Activated T-cell treated with anti-CD3 and anti-CD28 coated beads for 1 hour (primary cell): ENCODE measurements at regions not wholly inside any gene's neighbourhood (a gene's known extent, or its start where the extent isn't known, plus 50 kb on each side); places are given as distances from the start of the nearest gene placed in this dataset.

Source experiments
- DNase-seq: peaks from one replicate; pipeline ENCODE4 v3.0.0-alpha.2; 2020; ENCODE audit warnings: low read depth

DNA sequence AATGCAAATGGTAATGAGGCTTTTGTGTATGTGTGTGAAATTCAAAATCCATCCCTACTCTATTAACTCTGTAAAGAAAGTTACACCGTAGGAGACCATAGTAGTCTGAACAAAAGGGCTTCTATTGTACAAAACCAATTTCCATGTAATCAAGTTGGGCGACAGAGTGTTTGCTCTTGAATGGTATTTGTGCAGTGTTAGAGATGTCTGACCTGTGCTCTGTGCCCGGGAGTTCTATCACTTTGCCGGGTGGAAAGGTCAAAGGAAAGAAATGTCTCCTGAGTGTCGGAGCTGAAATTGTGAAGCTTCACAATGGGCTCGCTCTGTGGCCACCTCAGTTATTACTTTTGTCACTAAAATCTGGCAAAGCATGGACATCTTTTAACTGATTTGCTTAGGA is 312.0 kb downstream of the SAMD5 start:
- no peak for DNase-seq

DNA sequence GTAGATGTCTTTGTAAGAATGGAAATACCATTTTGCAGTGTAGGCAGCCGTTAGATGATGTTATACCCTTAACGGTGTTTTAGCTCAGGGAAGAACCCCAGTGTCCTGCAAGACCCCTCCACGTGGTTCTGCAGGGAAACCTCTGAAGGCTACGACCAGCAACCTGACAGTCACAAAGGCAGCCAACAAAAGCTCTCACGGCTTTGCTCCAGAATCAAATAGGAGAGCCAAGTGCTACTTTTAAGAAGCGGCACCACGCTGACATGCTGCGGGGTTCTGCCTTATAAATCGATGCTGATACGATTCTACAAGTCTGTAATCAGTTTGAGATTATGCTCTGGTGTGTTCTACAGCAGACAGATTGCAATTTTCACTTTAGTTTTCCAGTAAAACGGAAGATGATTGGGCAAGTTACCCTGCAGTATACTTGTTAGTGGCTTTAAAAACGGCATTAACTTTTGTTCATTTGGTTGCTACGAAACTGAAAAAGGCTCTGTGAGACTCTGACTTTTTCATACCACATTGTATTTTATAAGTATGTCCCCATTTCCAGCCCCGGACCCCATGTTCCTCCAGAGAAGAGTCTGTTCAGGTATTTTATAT is 312.9 kb downstream of the SAMD5 start:
- DNase-seq, result no peak

DNA sequence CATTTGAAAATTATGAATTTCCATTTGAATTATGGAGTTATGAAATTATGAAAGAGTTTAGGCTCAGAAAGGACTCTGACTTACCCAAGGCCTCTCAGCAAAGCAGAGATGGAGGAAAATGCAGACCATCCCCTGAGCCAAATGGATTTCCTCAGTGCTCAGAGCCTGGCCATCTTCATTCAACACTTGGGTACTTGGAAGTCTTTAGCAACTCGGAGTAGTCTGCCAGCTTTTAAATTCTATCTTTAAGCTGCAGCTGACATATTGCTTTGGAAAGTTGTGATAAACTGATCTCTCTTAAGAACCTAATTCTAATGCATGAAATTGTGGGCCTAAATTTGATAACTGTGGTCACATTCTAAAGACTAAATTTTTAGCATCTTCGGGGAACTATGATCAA is 315.4 kb downstream of the SAMD5 start:
- DNase-seq, result no peak

DNA sequence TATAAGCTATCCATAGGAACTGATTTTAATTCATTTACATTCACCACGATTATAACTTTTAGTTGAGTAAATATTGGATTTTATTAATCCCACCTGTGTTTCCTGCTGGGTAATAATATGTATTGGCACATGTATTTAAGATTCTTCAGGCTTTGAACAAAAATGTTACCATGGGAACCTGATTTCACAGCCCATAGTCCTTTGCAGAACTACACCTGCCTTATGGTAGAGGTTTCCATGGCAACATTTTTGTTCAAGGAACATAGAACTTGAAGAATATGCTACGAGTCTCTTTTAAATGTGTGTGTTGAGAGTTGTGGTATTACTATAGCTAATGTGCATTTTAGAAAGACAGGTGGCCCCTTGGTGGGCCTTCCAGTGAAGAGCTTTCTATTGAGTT is 317.4 kb downstream of the SAMD5 start:
- DNase-seq, result no peak

DNA sequence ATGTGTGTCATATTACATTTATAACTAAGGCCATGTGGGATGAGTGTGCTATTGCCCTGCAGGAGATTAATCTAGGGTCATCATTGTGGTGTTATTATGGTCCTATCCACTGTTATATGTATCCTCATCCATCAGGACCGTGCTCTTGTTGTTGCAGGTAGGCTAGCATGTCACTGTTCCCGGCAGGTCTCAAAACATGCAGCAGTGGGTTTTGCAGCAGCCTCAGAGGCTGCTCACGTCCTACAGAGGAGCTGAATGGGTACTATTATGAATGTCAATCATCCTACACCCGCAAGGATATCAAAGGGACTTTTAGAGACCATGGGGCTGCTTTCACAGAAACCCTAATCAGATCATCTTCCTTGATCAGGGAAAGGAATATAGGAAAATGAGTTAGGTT is 318.2 kb downstream of the SAMD5 start:
- no peak for DNase-seq

DNA sequence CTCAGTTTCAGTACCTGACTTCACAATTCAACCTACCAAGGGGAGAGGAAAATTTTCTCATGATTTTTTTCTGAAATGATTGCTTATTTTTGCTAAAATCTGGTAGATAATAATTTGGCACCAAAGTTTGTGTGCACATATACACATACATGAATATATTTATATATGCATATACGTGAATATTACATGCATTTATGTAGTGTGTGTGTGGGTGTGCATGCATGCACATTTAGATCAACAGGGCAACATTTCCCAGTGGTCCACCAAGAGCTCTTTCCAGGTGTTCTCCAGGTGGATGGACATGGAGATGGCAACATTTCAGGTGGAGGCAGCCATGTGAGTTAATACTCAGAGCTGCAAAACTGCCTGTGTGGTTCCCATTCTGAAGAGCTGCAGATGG is 320.9 kb downstream of the SAMD5 start:
- DNase-seq, result no peak

DNA sequence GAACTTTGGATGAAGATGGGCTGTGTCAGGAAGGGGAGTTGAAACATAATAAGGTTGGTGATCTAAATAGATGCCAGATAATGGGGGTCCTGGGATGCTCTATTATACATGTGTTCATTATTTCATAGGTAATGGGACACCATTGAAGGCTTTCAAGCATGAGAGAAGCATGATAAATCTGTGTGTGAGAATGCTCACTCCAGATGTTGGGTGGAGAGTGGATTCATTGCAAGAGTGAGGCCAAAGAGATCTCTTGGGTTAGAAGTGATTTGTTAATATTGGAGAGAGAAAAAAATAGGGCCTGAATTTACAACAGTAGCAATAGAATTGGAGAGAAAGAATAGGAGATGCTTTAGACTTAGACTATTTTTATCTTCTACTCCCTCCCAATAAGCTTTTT is 321.3 kb downstream of the SAMD5 start:
- no peak for DNase-seq

DNA sequence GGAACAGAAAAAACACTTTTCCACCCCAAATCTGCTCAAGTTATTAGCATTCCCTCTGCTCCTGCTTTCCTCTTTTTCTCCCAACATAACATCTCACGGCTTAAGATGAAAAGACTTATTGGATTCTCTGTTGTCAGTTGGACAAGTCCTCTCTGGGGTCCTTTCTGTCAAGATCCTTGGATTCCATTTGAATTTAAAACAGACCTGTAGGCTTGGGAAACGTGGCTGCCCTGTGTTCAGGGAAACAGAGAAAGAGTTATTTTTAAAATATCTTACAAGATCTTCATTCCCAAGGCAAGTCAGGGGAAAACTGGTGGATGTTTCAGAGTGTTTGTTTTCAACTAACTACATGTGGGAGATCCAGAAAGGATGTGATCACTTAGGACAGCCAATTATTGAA is 322.9 kb downstream of the SAMD5 start:
- DNase-seq, result no peak

DNA sequence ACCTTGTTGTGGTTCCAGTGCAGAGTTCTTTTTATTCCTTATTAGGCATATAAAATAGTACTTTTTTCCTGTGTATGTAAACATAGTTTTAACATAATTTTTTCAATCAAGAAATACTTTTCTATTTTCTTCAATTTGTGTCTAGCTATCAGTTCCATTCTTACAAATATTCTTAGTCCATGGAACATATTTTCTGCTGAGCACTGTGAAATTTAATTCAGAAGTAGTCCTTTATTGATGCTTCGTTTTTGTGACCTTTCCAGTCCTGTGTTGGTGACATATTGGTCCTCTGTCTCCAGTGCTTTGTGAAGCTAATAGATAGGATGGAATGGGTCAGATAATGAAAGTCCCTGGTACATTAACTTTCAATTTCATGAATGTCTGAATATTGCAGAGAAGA is 325.1 kb downstream of the SAMD5 start:
- no peak for DNase-seq

DNA sequence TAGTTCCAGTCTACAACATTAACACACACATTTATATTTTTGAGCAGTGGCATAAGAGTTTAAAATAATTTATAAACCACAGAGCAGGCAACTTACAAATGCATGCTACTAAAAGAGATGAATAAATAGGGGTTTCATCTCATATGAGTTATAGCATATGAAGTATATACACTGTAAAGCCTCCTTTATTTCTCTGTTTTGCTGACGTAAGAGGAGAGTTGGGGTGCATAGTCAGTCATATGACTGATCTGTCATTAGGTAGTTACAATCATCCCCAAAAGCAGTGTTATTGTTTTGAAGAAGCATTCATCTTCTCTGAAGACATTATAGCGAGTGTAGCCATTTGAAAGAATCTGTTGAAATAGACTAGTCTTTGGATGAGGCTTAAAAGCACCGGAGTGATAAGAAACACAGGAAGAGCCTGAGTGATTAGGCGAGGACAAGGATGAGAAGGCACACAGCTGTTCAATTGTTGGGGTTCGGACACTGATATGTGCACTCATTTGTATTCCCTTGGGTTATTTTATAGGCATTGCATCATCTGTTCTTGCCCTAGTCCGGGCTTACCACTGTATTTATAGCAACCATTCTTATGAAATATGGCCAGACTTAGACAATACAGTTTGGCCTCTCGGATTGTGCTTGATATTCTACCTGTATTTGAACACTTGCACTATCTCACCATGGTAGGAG is 325.7 kb downstream of the SAMD5 start:
- DNase-seq, result no peak

DNA sequence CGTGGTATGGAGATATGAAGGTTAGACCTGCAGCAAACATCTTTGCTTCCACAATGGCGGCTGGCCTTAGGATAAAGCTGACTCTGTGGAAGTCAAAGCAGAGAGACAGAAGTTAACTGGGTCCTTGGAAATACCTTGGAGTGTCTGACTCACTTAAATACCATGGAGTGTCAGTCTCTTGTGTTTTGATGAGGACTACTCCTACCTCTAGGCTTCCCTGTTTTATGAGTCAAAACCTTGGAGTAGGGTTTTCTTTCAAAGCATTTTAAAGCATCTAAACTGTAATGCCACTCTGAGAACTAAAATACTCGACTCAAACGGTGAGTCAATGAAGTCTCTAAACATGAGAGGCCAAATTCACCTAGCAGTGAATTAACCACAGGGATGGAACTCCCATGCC is 329.1 kb downstream of the SAMD5 start:
- DNase-seq, result no peak

DNA sequence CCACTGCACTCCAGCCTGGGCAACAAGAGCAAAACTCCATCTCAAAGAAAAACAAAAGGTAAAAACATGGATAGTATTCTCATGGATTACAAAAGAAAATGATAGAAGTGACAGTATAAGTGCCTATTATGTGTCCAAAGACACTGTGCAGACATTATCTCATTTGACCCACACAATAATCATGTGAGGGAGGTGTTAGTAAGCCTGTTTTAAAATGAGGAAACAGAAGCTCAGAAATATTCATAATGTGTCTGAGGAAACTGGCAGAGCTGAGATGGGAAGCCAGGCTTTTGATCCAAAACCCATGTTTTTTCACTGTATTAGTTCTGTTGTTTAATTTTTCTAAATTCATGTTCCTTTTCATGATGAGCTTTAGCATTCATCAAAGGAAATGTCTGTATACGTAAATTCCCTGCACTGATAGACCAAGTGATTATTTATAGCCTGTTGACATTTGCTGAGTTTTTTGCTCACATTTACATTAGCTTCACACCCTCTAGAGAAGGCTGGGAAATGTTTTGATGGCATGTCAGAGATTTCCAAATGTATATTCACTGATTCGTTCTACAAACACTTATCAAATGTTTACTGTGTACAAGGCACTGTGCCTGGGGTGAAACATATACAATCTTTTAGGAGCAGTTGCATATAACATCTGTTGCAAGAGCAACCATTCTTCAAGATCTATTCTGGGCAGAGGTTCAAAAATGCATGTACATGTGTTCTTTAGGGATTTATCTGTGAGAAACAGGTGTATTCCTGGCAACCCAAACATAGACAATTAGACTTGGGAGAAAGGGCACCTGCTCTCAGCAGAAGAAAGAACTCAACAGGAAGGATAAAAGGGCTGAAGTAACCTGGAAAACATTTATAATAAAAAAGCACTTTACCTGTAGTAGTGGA is 331.5 kb downstream of the SAMD5 start:
- DNase-seq, result no peak

DNA sequence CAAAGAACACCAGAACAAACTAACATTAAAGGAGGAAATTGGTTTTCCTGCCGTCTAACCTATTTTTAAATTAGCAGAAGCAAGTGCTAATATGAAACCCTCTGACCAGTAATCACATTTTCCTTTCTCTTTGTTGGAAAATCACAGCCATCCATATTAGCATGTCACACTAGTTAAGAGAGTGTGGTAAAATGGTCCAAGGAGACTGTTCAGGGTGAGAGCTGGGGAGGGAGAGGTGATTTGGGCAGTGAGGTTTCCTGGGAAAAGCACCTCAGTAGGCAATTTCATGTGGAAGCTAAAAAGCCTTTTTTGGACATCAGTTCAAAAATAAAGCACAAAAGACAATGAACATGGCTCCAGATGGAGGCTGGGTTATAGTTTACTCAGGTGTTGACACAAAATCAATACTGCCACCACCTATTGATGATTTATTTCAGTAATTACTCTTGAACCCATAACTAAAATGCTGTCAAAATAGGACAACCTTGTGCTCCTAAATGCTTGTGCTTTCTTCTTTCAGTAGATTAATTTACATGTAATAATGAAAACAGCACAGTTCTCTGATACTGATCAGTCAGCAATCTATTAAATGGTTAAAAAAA is 333.2 kb downstream of the SAMD5 start:
- no peak for DNase-seq

DNA sequence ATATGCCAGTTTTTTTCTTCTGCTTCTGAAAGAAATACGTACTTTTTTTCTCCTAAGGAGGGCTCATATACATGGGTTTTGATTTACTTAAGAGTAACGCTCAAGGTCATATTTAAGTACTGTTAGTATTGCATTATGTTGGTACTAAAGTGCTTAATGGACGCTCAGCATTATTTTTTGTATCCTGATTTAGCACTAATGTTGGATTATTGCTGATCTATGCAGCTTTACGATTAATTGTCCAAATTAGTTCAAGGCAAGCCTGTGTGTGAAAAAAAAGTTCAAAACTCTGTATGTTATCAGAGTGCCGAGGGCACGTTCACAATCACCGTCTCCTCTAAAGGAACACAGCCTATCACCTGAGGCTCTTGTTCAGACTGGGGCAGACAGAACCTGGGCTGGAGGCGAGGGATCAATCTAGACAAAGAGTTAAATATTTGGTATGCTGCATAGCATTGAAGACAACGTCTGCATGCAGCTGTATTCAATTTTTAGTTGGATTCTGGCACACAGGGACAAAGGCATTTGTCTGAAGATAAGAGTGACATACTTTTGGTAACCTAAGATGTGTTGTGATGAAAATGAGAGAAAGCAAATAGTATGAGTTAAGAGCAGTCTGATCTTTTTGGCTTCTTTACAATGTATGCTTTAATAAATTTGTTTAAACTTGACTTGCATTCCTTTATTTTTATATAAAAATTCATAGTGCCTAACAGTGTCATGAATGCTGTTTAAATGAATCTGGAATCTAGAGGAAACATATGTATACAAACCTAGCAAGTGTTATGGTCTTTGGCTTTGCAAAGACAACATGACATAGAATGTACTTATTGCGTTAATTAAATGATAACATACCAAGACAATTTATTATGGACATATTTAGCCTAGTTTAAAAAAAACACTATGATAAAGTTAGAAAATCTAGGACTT is 341.2 kb downstream of the SAMD5 start:
- DNase-seq, result no peak

DNA sequence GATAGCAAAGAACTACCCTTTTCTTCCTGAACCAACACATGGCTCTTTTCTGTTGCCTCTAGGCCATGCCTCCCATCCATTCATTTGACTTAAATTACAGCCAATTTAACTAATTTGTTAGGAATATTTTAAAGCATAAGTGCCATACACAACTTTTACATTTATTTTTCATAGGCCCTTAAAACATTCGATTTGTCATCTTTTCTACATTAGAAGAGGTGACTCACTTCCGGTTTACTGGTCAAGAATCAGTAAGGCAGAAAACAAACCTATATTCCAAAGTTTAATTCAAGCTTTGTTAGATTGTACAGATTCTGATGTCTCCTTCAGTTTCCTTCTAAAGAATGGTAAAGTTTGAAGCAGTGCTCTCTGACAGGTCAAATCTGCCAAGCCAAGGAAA is 344.3 kb downstream of the SAMD5 start:
- no peak for DNase-seq

DNA sequence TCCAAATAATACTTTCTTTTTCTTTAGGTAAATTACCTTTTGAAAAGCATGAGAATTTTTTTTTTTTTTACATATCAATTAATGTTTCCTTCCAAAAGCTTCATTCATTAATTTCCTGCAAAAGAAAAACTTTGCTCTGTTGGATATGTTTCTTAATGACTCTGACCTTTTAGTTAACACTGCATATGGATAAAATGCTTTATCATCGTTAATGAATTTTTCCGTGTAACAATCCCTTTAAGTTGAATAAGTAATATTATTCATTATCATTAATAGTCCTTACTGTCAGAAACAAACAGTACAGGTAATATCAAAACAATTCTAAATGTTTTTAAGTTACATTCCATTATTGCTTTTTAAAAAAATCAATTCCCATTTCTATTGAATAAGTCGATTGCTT is 345.1 kb downstream of the SAMD5 start:
- DNase-seq, result no peak

DNA sequence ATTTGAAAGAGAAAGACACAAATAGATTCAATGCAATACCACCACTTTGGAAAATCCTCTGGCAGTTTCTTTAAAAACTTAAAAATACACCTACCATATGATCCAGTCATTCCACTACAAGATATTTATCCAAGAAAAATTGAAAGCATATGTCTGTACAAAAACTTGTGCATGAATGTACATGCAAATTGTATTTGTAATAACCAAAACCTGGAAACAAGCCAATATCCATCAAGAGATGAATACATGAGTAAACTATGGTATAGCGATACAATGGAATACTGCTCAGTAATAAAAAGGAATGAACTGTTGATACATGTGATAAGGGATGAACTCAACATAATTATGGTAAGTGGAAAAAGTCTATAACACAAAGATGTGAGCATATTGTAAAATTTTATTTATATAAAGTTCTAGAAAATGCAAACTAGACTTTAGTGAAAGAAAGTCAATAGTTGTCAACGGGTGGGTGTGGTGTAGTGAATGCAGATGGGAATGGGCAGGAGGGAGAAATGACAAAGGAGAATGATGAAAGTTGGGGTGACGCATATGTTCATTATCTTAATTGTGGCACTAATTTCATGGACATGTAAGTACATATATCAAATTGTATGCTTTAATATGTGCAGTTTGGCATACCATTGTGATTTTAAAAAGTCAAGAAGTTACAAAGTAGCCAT is 347.5 kb downstream of the SAMD5 start:
- DNase-seq, result no peak

DNA sequence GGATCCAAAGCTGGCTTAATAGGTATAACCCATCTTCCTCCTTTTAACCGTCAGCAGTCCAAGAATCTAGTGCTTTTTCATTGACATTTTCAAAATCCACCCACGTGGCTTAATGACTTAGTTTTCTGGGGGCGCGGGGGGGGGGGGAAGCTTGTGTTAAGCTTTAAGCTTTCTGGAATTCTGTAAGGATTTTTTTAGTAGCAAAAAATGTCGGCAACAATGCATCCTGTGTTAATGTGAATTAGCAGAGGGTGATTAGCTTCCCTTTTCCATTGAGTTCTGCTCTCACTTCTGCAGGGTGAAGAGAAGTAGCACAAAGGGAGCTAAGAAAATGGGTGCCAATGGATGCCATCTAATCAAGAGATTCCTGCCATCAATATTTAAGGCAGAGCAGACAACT is 348.2 kb downstream of the SAMD5 start:
- no peak for DNase-seq

DNA sequence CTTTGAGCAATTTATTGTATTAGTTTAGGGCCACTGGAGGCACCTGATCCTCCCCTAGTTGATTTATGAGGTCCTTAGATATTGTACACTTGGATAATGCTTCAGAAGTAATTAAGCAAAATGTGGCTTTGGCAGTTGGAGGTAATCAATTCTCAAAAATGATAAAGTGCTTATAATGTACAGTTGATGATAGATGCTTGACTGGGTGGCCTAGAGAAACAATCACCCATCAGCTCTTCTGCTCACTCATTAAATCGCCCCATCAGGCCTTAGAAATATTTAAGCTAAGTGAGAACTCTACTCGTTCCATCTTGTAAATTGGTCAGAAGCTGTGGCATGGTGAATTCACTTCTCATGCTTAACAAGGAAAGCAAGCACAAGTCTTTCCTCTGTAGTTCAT is 349.9 kb downstream of the SAMD5 start:
- DNase-seq, result no peak

DNA sequence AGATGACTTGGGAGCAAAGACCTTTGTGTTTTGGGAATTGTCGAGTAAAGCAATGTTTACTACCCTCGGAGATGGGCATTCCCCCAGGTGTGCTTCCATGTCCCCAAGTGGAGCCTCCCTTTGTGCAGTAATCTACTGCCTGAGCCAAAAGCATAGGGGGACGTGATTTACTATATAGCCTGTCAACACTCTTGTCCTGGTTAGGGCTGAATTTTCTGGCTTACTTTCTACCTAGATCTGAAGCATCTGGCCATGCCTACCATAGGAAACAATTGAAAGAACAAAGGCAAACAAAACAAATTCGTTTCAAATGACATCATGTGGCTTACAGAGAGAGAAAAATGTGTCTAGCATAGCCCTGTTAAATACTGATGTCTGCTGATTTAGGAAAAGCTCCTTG is 350.6 kb downstream of the SAMD5 start:
- no peak for DNase-seq

DNA sequence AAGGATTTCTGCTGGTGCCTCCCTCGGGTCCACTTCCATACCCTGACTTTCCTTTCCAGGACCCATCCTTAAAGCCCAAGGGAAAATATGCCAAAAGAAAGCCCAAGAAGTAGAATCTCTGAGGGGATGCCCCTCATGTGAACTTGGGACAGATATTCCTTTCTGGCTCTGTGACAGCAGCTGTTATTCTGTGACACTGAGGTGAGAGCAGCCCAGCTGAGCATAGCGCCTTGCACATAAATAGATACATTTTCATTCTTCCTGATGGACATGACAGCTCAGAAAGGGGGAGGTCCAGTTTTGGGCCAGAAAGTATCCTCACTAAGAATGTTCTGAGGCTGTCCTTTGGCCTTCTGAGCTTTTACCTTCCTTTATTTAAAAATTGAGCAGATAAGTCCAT is 353.2 kb downstream of the SAMD5 start:
- DNase-seq, result no peak
